GM12878 (cell line): ENCODE measurements at regions not wholly inside any gene's neighbourhood (a gene's known extent, or its start where the extent isn't known, plus 50 kb on each side); places are given as distances from the start of the nearest gene placed in this dataset.

Source experiments
- ATAC-seq: fragments of 200-7000 bp; cut with Tn5 transposase; 3 replicates; pipeline ENCODE4 v1.9.1; 2020; ENCODE audit warnings: mild to moderate bottlenecking, moderate library complexity
- BruUV-seq: library from RNA; stranded (reverse); fragments of 400-500 nt; replicated peaks from 2 replicates; lab custom pipeline; 2021; lab: Mats Ljungman, UMichigan
- CTCF ChIA-PET: fragments of 300-600 bp; sonication (Branson Sonifier 250); formaldehyde crosslinking; extraction: SDS; loops from one replicate; lab custom pipeline; 2021; ENCODE audit warnings: inconsistent platforms; lab: Yijun Ruan, JAX
- POLR2A ChIA-PET: fragments of 350-600 bp; formaldehyde crosslinking; extraction: SDS; loops from one replicate; lab custom pipeline; 2021; ENCODE audit warnings: inconsistent platforms; lab: Charles Lee
- RAD21 ChIA-PET: fragments of 300-600 bp; sonication (Branson Sonifier 250); formaldehyde crosslinking; loops from one replicate; lab custom pipeline; 2023; ENCODE audit warnings: antibody characterized with exemption; ENCODE audit not compliant: unreplicated experiment; lab: Charles Lee
- SMC1A ChIA-PET: fragments of 300-600 bp; sonication (Branson Sonifier 250); formaldehyde crosslinking; loops from one replicate; lab custom pipeline; 2023; ENCODE audit not compliant: unreplicated experiment, uncharacterized antibody; lab: Charles Lee
- DNase-seq: peaks from one replicate; pipeline ENCODE4 v3.0.0-alpha.2; 2011; ENCODE audit warnings: low read depth, low spot score
- FAIRE-seq: peaks from 3 replicates; lab custom pipeline; 2011; peaks lifted over from hg19 to GRCh38; lab: Jason Lieb, UNC
- H2AFZ ChIP-seq: 2 replicates; pipeline ENCODE4 v1.6.0; 2011; ENCODE audit warnings: low read depth, low read length, control low read depth; ENCODE audit not compliant: control insufficient read depth
- H3K27ac ChIP-seq: 2 replicates; pipeline ENCODE4 v1.5.1; 2011; ENCODE audit warnings: control low read depth; ENCODE audit not compliant: control insufficient read depth, insufficient read depth
- H3K27me3 ChIP-seq, 2 experiments: replicated peaks in 1 of 2; 2 replicates each; pipeline versions ENCODE4 v1.6.0 to v1.6.1; 2011; ENCODE audit warnings: low read length in 1 of 2; ENCODE audit not compliant: control insufficient read depth in 2 of 2, insufficient read depth in 2 of 2
- H3K36me3 ChIP-seq, 2 experiments: 2 replicates each; pipeline ENCODE4 v1.5.1; 2011; ENCODE audit warnings: low read length in 1 of 2; ENCODE audit not compliant: control insufficient read depth in 2 of 2, insufficient read depth in 2 of 2
- H3K4me1 ChIP-seq: 2 replicates; pipeline ENCODE4 v1.6.1; 2011; ENCODE audit warnings: mild to moderate bottlenecking, low read length, moderate library complexity, mixed read lengths; ENCODE audit not compliant: control insufficient read depth, insufficient read depth
- H3K4me2 ChIP-seq: 2 replicates; pipeline ENCODE4 v1.6.0; 2011; ENCODE audit warnings: control low read depth; ENCODE audit not compliant: control insufficient read depth, insufficient read depth
- H3K4me3 ChIP-seq: fragments of 200-600 bp; sonication (generic); 2 replicates; pipeline ENCODE4 v1.5.1; 2016
- H3K79me2 ChIP-seq: 2 replicates; pipeline ENCODE4 v1.6.0; 2011; ENCODE audit warnings: low read length; ENCODE audit not compliant: control insufficient read depth, insufficient read depth
- H3K9ac ChIP-seq: 2 replicates; pipeline ENCODE4 v1.8.0; 2011; ENCODE audit warnings: low read length, control low read depth, mixed read lengths; ENCODE audit not compliant: control insufficient read depth, insufficient read depth
- H3K9me3 ChIP-seq: replicated peaks from 3 replicates; pipeline ENCODE4 v1.5.1; 2011; ENCODE audit warnings: mild to moderate bottlenecking, low read length; ENCODE audit not compliant: control insufficient read depth, insufficient read depth
- H4K20me1 ChIP-seq: 2 replicates; pipeline ENCODE4 v1.6.0; 2011; ENCODE audit not compliant: control insufficient read depth, insufficient read depth
- BCL3 ChIP-seq: IDR thresholded peaks from 2 replicates; pipeline ENCODE4 v1.6.1; 2011; ENCODE audit warnings: borderline replicate concordance, low read depth, mild to moderate bottlenecking, moderate library complexity, low read length; ENCODE audit not compliant: insufficient read depth, poor library complexity, severe bottlenecking
- ELK1 ChIP-seq: IDR thresholded peaks from 2 replicates; pipeline ENCODE4 v1.6.1; 2012; ENCODE audit warnings: low read depth, low read length, improper control_type of control experiment
- EZH2 ChIP-seq: IDR thresholded peaks from 2 replicates; pipeline ENCODE4 v1.6.1; 2012; ENCODE audit warnings: low read depth, mild to moderate bottlenecking, control low read depth, inconsistent platforms, low read length, borderline replicate concordance; ENCODE audit not compliant: control insufficient read depth
- FOXM1 ChIP-seq: IDR thresholded peaks from 2 replicates; pipeline ENCODE4 v1.6.1; 2012; ENCODE audit warnings: low read depth, mild to moderate bottlenecking, inconsistent platforms, low read length, moderate library complexity
- IRF5 ChIP-seq: fragments of 450-650 bp; IDR thresholded peaks from 2 replicates; pipeline ENCODE4 v1.6.1; 2017; ENCODE audit warnings: borderline replicate concordance
- MEF2A ChIP-seq: IDR thresholded peaks from 2 replicates; pipeline ENCODE4 v1.6.1; 2011; ENCODE audit warnings: low read depth, mild to moderate bottlenecking, low read length, moderate library complexity; ENCODE audit not compliant: insufficient read depth
- MEF2B ChIP-seq: fragments of 450-650 bp; IDR thresholded peaks from 2 replicates; pipeline ENCODE4 v1.6.1; 2018; ENCODE audit warnings: mild to moderate bottlenecking, moderate library complexity; ENCODE audit not compliant: partially characterized antibody, poor library complexity, severe bottlenecking
- NFYB ChIP-seq: IDR thresholded peaks from 2 replicates; pipeline ENCODE4 v1.6.1; 2011; ENCODE audit warnings: low read depth, mild to moderate bottlenecking, low read length, improper control_type of control experiment, moderate library complexity; ENCODE audit not compliant: insufficient read depth
- NR2C2 ChIP-seq: IDR thresholded peaks from 2 replicates; pipeline ENCODE4 v1.6.1; 2011; ENCODE audit warnings: borderline replicate concordance, low read depth; ENCODE audit not compliant: control insufficient read depth, insufficient read length
- RBBP5 ChIP-seq: fragments of 200-600 bp; sonication (generic); conservative IDR thresholded peaks from 2 replicates; pipeline ENCODE4 v1.6.1; 2016
- RELA ChIP-seq: fragments of 450-650 bp; IDR thresholded peaks from 2 replicates; pipeline ENCODE4 v1.8.0; 2014; ENCODE audit warnings: borderline replicate concordance; ENCODE audit not compliant: partially characterized antibody
- USF2 ChIP-seq: IDR thresholded peaks from 2 replicates; pipeline ENCODE4 v1.6.1; 2011; ENCODE audit warnings: low read depth, low read length, improper control_type of control experiment, borderline replicate concordance
- WGBS: methylation state at CpG from one replicate; pipeline ENCODE4 v1.1.6; 2016; ENCODE audit warnings: low lambda C conversion rate; ENCODE audit not compliant: insufficient replicate concordance, insufficient coverage; ENCODE audit errors: missing lambda C conversion rate; 5-methylcytosine and 5-hydroxymethylcytosine counted together
- in situ Hi-C: fragments of 300-500 bp; cut with MboI; formaldehyde crosslinking; loops from 9 replicates; pipeline ENCODE4 v1.14.3; 2018; ENCODE audit warnings: mixed read lengths
- intact Hi-C: fragments of 100-400 bp; cut with micrococcal nuclease; formaldehyde crosslinking; loops from one replicate; pipeline ENCODE4 v1.14.2; 2022; ENCODE audit not compliant: unreplicated experiment

GRCh38 chr11:70525466-70525865 is 127.1 kb downstream of the CTTN start:
- Histone ChIP-seq H3K9ac (no peak overlapping the region), H3K36me3 (no peaks in the 10 kb centered on the region), H3K79me2 (no peaks in the 10 kb centered on the region), H3K9me3 (no peaks in the 10 kb centered on the region; the same call in 2 of the 3 replicates), H2AFZ (no peak overlapping the region), H3K27ac (no peak overlapping the region), H3K4me3 (no peak overlapping the region), H4K20me1 (no peaks in the 10 kb centered on the region), H3K27me3 (no peaks in the 10 kb centered on the region; a peak in 1 of 4 replicates)
- ChIA-PET POLR2A (no interaction called here), SMC1A (no interaction called here), RAD21 (no interaction called here), CTCF (interaction anchor here (0.6 kb wide), 1 partner anchor 815 kb away, joined by 3 read pairs; no protein-coding TSS in a partner anchor)
- ATAC-seq (no peak), DNase-seq (no peak)
- WGBS: 36% methylated on average over 7 of the region's 7 CpGs
- TF ChIP-seq IRF5: no peak
- TF ChIP-seq MEF2A: no peak
- no peak for TF ChIP-seq USF2
- no peak for TF ChIP-seq MEF2B
- no peak for TF ChIP-seq RBBP5
- TF ChIP-seq ELK1: no peak
- TF ChIP-seq FOXM1: no peak
- no peak for TF ChIP-seq NR2C2
- TF ChIP-seq NFYB: no peak
- TF ChIP-seq BCL3: no peak
- TF ChIP-seq RELA: no peak
- no peak for TF ChIP-seq EZH2
- TF ChIP-seq, all 136 proteins: peak for 0
- FAIRE-seq: no peak
- intact Hi-C loops: no loop called here
- Histone ChIP-seq H3K4me2 (no peak overlapping the region), H3K4me1 (no peaks in the 10 kb centered on the region)
- in situ Hi-C loops: no loop called here
- no TSS peak for BruUV-seq
